ENCODE measurements at regions not wholly inside any gene's neighbourhood (a gene's known extent, or its start where the extent isn't known, plus 50 kb on each side); places are given as distances from the start of the nearest gene placed in this dataset.
"Not testable (repeated sequence)": the region's sequence is repeated elsewhere in the genome, so short reads cannot be mapped to it uniquely, and the experiment has no call there.

GRCh38 chr22:19599626-19600243 is 75.5 kb upstream of the CLDN5 start:
- no peak for DNase-seq (ENCODE audit: low spot score)

- not testable (repeated sequence) for DNase-seq (ENCODE audit: low spot score)
Observed at GRCh38 chr22:19603346-19603745, 79.1 kb upstream of the CLDN5 start.

- DNase-seq (ENCODE audit: low spot score), result no peak
Observed at GRCh38 chr22:19603767-19604166, 79.6 kb upstream of the CLDN5 start.

- DNase-seq (ENCODE audit: low spot score), result no peak
Observed at GRCh38 chr22:19604711-19605268, 80.6 kb upstream of the CLDN5 start.

- no peak for DNase-seq (ENCODE audit: low spot score)
Observed at GRCh38 chr22:19605508-19606331, 81.5 kb upstream of the CLDN5 start.

GRCh38 chr22:19606332-19607191 is 82.4 kb upstream of the CLDN5 start:
- no peak for DNase-seq (ENCODE audit: low spot score)

GRCh38 chr22:19607192-19608002 is 83.2 kb upstream of the CLDN5 start:
- no peak for DNase-seq (ENCODE audit: low spot score)

GRCh38 chr22:19608003-19608690 is 83.9 kb upstream of the CLDN5 start:
- no peak for DNase-seq (ENCODE audit: low spot score)

- not testable (repeated sequence) for DNase-seq (ENCODE audit: low spot score)
Observed at GRCh38 chr22:19609753-19610152, 85.5 kb upstream of the CLDN5 start.

- no peak for DNase-seq (ENCODE audit: low spot score)
Observed at GRCh38 chr22:19610518-19611253, 86.5 kb upstream of the CLDN5 start.

GRCh38 chr22:19611590-19611989 is 87.4 kb upstream of the CLDN5 start:
- DNase-seq (ENCODE audit: low spot score), result no peak

GRCh38 chr22:19612866-19613572 is 88.8 kb upstream of the CLDN5 start:
- no peak for DNase-seq (ENCODE audit: low spot score)

- DNase-seq (ENCODE audit: low spot score), result no peak
Observed at GRCh38 chr22:19614536-19614863, 90.3 kb upstream of the CLDN5 start.

- DNase-seq (ENCODE audit: low spot score), result no peak
Observed at GRCh38 chr22:19615001-19615461, 90.8 kb upstream of the CLDN5 start.

GRCh38 chr22:19615867-19616581 is 91.8 kb upstream of the CLDN5 start:
- DNase-seq (ENCODE audit: low spot score), result no peak

GRCh38 chr22:19619144-19620009 is 94.9 kb upstream of the SEPTIN5 start:
- DNase-seq (ENCODE audit: low spot score), result no peak

GRCh38 chr22:19620742-19621371 is 93.4 kb upstream of the SEPTIN5 start:
- DNase-seq (ENCODE audit: low spot score), result no peak

Measured in A172 (cell line).